ENCODE measurements at regions not wholly inside any gene's neighbourhood (a gene's known extent, or its start where the extent isn't known, plus 50 kb on each side); places are given as distances from the start of the nearest gene placed in this dataset.
"Not testable (repeated sequence)": the region's sequence is repeated elsewhere in the genome, so short reads cannot be mapped to it uniquely, and the experiment has no call there.

DNA sequence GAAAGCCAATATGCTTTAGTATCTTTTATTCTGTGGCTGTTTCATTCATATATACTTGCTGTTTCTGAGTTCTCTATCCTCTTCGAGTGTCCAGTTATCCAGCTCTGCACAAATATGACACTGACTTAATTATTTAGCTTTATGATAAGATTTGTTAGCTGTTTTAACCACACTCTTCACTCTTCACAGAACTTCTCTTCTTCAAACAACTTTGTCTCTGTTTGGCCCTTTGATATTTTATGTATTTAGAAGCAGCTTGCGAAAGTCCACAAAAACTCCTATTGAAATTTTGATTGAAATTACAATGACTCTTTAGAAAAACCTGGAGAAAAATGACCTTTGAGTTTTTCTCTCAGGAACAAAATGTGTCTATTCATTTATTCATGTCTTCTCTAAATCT, 407.0 kb downstream of the CPS1 start:
- no peak for DNase-seq

DNA sequence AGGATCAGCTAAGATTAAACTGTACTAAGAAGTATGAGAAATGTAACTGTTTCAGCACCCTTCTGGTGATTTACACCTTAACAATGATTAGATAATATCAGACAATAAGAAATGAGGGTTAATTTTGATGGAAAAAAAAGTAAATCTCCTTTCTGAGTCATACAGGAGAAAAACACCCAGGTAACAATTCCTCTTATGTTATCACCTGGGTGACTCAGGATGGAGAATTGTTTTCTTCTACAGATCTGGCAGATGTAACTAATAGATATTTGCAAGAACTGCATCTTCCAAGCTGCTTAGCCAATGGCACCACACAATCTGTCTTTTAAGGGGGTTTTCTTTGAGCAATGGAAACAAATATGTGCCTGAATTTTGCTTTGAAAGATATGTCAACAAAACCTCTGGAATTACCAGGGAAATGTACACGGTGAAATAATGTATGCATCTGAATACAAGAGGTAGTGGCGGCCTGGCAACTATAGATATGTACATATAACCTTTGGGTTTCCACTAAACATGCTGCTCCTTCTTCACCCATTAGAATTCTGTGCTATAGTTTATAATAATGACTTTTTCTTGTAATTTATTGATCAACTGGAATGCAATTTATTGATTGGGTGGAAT, 407.9 kb downstream of the CPS1 start:
- no peak for DNase-seq

DNA sequence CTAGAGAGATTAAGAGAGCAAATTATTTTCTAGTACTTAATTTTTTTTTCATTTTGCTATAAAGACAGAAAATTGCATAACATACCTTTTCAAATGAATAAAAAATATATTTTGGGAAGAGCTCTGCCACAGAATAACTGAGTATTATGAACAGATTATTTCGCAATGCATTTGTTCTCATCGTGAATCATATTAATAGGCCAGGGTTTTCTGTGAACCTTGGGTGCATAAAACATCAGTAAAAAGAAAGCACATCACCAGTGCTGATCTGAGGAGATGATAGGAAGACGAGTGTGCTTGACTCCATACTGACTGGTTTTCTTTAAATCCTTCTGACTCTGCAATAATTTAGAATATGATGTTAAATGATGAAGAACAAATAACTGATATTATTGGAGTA, 409.1 kb downstream of the CPS1 start:
- no peak for DNase-seq

DNA sequence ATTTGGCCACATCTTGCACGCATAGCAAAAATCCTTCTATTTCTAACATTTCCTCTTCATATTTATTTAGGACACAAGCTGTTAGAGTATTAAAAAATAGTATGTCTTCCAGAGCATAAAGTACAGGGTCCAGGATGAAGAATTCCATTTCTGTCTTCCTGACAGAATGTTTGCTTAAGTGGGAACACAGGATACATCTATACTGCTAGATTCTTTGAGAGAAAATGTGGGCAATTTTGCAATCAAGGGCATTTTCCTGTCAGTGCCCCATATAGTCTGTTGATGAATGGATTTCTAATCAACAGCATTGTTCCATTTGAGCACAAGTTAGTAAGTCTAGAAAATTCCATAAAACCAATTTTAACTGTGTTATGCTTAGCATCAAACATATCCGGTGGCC, 409.9 kb downstream of the CPS1 start:
- no peak for DNase-seq

DNA sequence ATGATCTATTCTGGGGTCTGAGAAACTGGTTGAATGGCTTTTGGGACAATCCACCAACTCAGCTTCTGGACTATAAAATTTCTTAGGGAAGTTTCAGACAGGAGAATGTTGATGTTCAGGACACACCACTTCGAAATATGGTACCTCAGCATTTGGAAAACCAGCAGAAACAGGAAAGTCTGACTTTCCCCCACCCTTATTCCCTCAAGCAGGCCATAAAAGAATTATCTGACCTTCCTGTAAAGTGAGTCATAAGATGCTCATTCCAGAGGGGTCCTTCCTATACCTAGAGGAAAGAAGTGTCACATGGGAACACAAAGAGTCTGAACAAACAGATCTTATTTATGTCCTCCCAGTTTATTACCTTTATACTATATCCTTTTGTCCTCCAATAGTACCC, 415.0 kb downstream of the CPS1 start:
- no peak for DNase-seq

DNA sequence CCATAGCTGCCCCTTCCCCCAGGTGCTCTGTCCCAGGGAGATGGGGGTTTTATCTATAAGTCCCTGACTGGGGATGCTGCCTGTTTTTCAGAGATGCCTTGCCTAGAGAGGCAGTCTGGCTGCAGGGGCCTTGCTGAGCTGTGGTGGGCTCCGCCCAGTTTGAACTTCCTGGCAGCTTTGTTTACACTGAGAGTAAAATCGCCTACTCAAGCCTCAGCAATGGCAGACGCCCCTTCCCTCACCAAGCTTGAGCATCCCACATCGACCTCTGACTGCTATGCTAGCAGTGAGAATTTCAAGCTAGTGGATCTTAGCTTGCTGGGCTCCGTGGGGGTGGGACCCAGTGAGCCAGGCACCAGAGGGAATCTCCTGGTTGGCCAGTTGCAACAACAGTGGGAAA, 430.4 kb downstream of the CPS1 start:
- not testable (repeated sequence) for DNase-seq

DNA sequence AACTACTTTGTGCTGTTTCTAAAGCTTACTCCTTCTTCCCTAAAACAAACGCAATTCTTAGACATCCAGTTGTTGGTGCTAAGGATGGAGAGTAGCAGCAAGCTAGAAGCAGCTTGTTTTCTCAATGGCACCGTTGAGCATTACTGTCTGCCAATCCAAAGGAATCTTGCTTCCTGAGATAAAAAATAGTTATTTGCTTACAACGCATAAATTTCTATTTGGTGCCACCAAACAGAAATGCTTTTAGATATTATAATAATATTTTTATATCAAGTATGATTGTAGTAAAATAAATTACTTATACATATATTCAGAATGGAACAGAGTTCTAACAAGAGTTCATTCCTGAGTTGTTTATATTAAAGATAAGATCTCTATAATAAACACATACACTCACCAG, 434.7 kb downstream of the CPS1 start:
- DNase-seq = no peak

DNA sequence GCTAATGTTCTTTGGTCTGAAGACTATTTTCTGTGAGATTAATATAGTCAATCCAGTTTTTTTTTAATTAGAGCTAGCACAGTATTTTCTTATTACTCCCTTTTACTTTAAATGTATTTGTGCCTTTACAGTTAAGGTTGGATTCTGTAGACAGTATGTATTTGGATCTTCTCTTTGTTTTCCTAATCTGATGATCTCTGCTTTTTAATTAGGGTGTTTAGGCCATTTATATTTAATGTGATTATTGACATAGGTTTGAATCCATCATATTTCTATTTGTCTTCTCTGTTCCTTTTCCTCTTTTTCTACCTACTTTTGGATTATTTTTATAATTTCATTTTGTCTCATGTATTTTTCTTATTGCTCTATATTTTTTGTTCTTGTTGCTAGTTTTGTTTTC, 437.7 kb downstream of the CPS1 start:
- DNase-seq = no peak

DNA sequence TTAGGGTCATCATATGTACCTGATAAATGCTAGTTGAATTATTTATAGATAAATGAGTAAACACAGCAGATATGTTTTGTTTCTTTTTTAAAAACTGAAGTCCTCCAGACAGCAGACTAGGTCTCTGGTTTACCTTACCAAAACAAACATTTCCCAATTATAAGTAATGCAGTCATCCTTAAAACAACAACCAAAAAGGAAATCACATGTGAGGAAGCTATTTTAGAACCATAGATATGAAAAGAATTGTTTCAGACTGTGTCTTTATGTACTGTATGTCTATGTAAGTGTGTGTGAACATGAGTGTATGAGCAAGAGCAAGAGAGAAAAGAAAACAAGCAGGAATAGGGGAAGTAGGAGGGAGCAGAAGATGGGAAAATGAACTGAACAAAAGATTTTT, 441.0 kb downstream of the CPS1 start:
- no peak for DNase-seq

DNA sequence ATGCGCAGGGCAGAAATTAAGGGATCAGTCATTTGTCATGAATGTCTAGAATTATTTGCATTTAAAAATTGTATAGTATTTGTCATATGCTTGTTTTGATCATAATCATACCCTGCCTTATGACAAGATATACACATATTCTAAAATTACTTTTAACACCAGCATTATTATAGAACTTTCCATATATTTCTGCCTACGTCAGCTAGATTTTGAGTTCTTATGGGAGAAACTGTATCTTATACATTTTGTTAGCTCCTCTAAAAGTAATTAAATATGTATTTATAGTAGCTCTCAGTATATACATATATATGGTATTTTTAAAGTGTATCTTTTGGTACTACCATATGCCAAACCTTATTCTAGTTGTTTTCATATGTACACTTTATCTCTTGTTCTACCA, 441.9 kb downstream of the CPS1 start:
- DNase-seq = no peak

DNA sequence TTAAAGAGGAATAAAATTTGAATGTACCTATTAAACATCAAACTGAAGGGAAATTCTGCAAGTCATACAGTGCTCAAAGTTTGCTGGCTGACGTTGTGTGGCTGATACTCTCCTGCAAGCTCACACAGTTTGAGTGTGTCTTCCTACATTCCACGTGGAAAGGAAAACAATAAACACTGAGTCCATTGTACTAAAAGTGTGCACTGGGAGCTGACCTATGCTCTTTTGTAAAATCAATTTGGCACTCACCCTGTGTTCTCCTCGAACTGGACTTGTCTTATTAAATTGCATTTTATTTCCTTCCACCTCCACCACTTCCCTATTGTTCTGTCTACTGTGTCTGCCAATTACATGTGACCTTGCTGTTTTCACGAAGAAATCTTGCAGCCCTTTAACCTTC, 458.0 kb downstream of the CPS1 start:
- no peak for DNase-seq

DNA sequence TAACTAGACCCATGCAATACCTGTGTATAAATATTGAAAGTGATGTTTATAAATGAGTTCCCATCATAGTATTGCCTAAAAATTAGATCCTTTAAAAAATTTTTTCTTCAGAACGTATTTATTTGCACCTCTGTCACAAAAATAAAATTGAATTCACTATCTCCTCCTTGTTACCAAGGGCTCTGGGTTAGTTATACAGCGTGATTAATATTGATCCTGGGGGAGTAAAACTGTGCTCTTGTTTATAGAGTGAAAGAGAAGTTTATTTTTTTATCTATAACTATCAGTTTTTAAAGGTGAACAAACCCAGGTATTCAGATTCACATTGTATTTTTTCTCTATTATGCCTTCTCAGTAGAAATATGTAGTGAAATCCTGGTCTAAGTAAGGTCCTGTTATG, 458.5 kb downstream of the CPS1 start:
- DNase-seq = no peak

DNA sequence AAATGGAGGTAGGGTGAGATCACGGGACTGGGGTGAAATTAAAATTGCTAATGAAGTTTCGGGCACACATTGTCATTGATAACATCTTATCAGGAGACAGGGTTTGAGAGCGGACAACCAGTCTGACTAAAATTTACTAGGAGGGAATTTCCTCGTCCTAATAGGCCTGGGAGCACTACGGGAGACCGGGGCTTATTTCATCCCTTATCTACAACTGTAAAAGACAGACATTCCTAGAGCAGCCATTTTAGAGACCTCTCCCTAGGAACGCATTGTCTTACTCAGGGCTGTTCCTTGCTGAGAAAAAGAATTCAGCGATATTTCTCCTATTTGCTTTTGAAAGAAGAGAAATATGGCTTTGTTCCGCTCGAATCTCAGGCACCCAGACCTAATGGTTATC, 468.7 kb downstream of the CPS1 start:
- DNase-seq = not testable (repeated sequence)

DNA sequence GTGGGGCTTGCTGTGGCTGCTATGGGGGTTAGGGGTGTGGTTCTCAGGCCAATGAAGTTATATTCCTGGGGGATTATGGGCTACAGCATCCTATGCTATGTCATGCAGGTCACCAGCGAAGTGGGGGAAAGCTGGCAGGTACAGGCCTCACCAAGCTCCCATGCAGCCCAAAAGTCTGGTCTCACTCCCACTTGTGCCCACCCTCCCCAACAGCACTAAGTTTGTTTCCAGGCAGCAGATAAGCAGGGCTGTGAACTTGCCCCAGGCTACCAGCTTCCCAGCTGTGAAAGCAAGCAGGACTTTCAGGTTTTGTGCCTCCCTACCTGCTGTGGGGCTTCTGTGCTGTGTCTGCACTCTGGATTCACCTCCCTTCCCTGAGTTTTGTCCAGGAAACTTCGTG, 469.7 kb downstream of the CPS1 start:
- no peak for DNase-seq

DNA sequence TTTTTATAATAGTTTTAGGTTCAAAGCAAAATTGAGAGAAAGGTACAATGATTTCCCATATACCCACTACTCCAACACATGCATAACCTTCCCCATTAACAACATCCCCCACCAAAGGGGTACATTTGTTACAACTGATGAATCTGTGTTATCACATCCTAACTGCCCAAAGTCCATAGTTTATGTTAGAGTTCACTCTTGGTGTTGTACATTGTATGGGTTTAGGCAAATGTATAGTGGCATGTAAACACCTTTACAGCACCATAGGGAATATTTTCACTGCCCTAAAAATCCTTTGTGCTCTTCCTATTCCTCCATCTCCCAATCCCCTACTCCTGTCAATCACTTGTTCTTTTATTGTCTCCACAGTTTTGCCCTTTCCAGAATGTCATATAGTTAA, 471.6 kb downstream of the CPS1 start:
- DNase-seq = no peak

DNA sequence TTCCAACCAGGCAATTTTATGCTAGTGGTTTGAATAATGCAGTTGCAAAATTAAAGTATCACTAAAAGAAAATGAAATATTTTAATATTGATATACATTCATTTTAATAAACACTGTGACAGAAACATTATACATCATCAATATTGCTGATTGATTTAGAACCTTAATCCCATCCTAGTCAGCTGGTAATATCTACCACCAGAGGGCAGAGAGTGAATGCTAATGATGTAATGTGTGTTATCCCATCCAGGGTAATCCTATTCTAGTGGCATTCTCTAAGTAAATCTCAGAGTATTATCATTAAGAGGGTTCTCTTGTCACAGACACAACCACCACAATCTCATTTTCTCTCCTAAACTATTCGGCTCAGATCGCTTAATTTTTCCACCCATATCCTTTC, 477.4 kb downstream of the CPS1 start:
- no peak for DNase-seq

DNA sequence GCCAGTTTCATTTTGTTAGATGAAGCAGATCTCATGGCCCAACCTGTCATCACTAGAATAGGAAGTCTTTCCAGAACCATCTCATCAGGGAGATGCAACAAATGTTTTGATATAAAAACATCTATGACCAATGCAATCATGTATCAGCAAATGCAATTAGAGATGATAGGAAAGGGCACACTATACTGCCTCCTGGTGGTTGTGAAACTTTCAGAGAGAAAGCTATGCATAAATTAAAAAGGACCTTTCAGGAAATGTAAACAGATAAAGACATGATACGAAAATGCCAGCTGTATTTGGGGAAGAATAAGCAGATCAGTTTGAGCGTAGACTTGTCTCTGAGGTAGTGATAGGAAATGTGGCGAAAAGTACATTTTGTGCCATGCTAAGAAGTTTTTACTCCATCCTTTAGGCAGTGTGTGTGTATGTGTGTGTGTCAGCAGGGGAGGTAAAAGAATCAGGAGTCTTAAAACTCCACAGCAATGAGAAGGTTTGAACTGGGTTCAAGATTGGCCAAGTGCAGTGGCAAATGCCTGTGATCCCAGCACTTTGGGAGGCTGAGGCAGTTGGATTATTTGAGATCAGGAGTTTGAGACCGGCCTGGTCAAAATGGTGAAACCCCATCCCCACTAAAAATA, 479.3 kb downstream of the CPS1 start:
- DNase-seq = no peak

DNA sequence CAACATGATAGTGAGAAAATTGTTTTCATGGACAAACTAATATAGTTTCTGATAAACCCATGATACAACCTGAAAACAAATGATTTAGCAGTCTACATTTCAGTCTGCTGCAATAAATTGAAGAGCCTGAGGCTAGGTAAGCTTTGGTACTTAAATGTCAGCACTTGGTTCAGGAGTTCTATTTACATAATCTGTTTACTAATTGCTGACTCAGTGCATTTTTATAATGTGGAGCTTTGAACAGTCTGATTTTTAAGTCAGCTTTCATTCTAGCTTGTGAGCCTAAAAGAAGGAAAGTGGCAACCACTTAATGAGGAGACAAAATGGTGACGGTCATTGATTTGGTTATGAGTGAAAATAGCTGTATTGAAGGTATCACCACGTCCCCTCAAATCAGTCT, 488.6 kb downstream of the CPS1 start:
- no peak for DNase-seq

DNA sequence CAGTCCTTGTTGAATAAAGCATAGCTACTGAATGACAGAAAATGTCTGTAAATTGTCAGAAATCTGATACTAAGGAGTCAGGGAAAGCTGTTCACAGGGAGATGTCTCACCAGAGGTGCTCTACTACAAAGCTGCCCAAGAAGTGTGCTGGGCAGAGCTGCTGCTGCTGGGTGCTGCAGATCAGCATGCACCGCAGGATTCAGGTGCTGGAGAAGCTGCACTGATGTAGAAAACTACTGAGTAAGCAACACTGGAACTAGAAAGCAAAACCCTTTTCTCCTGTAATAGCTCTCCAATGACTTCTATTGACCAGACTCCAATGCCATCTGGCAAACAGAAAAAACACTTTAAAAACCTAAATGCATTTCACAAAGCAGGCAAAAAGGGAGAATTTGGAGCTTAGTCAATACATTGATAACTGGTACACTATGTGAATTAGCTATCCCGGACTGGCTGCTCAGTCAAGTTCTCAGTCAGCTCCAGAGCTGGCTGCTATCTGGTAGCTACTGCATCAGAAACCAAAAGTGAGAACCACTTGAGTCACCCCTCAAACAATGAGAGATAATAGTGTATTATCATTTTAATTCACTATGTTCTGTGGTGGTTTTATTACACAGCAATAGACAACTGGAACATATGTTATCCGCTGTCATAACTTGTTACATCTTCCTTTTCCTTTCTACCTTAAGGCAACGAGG, 493.1 kb downstream of the CPS1 start:
- no peak for DNase-seq

DNA sequence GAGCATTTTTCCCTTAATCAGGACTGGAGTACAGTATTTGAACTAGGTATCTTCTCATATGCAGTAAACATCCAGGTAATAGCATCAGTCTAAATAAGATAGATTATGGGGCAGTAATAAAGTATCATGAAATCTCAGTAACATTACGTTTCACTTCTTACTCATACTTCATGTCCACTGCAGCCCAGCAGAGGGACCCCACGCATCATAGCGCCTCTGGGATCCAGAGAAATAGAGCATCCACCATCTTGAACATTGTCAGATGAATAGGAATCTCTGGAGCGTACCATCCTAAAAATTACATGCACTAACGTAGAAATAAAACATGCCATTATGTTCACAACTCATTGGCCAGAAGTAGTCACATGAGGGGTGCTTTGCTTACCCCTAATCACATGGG, 499.0 kb downstream of the CPS1 start:
- no peak for DNase-seq

DNA sequence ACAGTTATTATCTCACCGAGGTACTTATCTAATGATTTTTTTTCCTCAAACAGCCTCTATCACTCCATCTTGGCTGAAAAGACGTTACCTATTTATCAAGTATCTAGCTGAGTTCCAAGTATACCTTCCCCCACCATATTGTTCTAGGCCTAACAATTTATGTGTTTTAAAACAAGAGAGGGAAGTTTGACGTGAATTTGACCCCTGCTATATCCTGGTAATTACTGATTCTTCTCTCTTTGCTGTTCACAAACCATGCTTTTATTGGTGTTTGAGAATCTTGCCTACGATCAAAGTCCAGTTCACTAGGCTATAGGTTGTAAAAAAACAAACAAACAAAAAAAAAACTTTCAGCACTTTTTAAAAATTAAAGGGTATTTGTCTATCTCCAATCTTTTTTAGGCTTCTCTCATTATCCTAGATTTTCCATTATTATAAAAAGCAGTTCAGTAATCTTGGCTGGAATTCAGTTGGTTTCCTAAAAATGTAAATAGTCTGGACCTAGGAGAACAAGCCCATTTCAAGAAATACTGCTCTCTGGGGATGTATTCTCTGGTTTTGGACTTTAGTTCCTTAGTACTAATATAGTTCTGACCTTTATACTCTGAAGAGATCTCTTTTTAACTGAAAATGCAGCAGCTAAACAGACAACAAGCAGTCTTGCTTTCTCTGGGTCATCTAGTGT, 505.4 kb downstream of the CPS1 start:
- no peak for DNase-seq

DNA sequence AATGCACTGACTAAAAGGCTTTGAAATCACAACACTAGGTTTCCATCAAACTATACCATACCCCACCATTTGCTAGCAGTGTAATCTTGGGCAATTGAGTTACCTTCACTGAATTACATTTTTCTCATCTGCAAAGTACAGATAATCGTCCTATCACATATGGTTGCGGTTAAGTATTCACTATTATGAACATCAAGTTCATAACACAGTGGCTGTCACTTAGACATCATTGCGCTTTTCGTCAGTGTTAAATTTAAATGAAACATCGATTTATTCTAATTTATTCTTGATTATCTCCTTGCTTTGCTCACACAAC, 505.9 kb downstream of the CPS1 start:
- no peak for DNase-seq

DNA sequence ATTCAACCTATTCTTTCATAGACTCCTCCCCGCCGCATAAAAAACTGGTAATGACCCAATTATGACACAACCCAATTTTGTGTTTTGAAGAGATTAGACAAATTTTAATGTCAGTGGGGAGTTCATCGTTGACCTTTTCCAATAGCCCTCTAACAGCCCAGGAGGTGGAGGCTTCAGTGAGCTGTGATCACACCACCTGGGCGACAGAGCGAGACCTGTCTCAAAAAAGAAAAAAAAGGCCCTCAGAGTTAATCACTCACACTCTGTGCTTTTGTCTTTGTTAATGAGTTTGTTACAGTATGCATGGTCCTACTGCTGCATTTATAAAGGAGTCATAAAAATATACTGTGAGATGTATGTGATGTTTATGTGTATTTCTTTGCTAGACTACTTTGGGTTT, 510.6 kb downstream of the CPS1 start:
- no peak for DNase-seq

DNA sequence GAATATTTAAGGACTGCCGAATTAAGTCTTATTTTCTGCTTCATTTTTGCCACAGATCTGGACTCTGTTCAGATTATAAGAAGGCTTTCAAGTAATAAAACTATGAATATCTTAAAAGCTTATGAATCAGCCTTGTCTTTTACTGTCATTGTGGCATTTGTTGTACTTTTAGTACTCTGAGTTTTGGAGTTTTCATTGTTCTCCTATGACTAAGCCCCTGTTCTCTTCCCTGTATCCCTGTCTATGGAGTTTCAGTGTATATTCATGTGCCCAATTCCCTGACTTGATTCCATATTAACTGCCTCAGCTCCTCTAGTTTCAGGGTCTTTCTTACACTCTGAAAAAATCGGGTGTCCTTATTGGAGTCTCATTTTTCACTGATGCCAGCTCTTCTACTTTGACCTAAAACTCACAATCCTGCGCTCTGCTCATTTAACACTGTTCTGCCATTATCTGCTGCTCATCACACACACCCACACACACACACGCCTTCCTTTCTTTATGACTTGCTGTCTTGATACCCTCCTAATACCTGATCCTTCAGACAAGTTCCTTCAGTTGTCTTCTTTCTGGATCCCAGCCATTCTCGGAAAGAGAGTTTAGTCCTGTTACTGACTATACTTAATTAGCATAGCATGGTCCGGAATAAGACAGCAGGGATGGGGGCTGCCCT, 511.8 kb downstream of the CPS1 start:
- no peak for DNase-seq

Data from KG1 (cell line).